Keratinocyte (primary cell): ENCODE measurements at regions not wholly inside any gene's neighbourhood (a gene's known extent, or its start where the extent isn't known, plus 50 kb on each side); places are given as distances from the start of the nearest gene placed in this dataset.
A peak's percentile ranks its signal among the peaks of the same experiment; 100 is the strongest.

ENCODE experiments used
- DNase-seq: peaks from one replicate; pipeline ENCODE4 v3.0.0-alpha.2; 2011; ENCODE audit warnings: low read depth, missing footprints, low spot score
- FAIRE-seq: peaks from 2 replicates; lab custom pipeline; 2011; peaks lifted over from hg19 to GRCh38; lab: Jason Lieb, UNC
- H2AFZ ChIP-seq: 2 replicates; pipeline ENCODE4 v1.6.0; 2012; ENCODE audit warnings: low read length, control low read depth, inconsistent platforms; ENCODE audit not compliant: control insufficient read depth
- H3K27ac ChIP-seq: 2 replicates; pipeline ENCODE4 v1.5.1; 2011; ENCODE audit warnings: low read length; ENCODE audit not compliant: control insufficient read depth, insufficient read depth
- H3K27me3 ChIP-seq: 3 replicates; pipeline ENCODE4 v1.6.0; 2011; ENCODE audit warnings: low read length; ENCODE audit not compliant: control insufficient read depth, insufficient read depth; ENCODE audit errors: extremely low read depth
- H3K36me3 ChIP-seq, 2 experiments: 2 replicates in 1 of 2; 3 replicates in 1 of 2; pipeline ENCODE4 v1.5.1; 2011; ENCODE audit warnings: low read length in 2 of 2, mild to moderate bottlenecking in 1 of 2; ENCODE audit not compliant: control insufficient read depth in 2 of 2, insufficient read depth in 2 of 2; ENCODE audit errors: extremely low read depth in 1 of 2
- H3K4me1 ChIP-seq: 3 replicates; pipeline ENCODE4 v1.5.1; 2011; ENCODE audit warnings: low read length; ENCODE audit not compliant: control insufficient read depth, insufficient read depth; ENCODE audit errors: extremely low read depth
- H3K4me2 ChIP-seq: 3 replicates; pipeline ENCODE4 v1.6.0; 2011; ENCODE audit warnings: low read depth, low read length; ENCODE audit not compliant: control insufficient read depth, insufficient read depth; ENCODE audit errors: extremely low read depth
- H3K4me3 ChIP-seq, 3 experiments: fragments of 200-600 bp in 1 of 3; sonication (generic) in 1 of 3; 2 replicates in 2 of 3; 3 replicates in 1 of 3; pipeline ENCODE4 v1.5.1; 2011 to 2016; ENCODE audit warnings: low read length in 3 of 3, mild to moderate bottlenecking in 3 of 3, control low read depth in 2 of 3, inconsistent platforms in 1 of 3, low read depth in 1 of 3, mixed read lengths in 1 of 3, mixed run types in 1 of 3, moderate library complexity in 1 of 3; ENCODE audit not compliant: control insufficient read depth in 2 of 3, insufficient read depth in 2 of 3; ENCODE audit errors: extremely low read depth in 1 of 3
- H3K79me2 ChIP-seq: 2 replicates; pipeline ENCODE4 v1.6.0; 2012; ENCODE audit warnings: low read length; ENCODE audit not compliant: control insufficient read depth, insufficient read depth
- H3K9ac ChIP-seq: 3 replicates; pipeline ENCODE4 v1.6.0; 2011; ENCODE audit warnings: low read length; ENCODE audit not compliant: control insufficient read depth, insufficient read depth; ENCODE audit errors: extremely low read depth
- H3K9me1 ChIP-seq: 3 replicates; pipeline ENCODE4 v1.6.0; 2011; ENCODE audit warnings: low read length; ENCODE audit not compliant: control insufficient read depth, insufficient read depth; ENCODE audit errors: extremely low read depth
- H3K9me3 ChIP-seq: 2 replicates; pipeline ENCODE4 v1.5.1; 2012; ENCODE audit warnings: low read depth, low read length; ENCODE audit not compliant: control insufficient read depth
- H4K20me1 ChIP-seq: 3 replicates; pipeline ENCODE4 v1.6.0; 2011; ENCODE audit warnings: low read length; ENCODE audit not compliant: control insufficient read depth, insufficient read depth; ENCODE audit errors: extremely low read depth
- CTCF ChIP-seq, 3 experiments: IDR thresholded peaks in 1 of 3; conservative IDR thresholded peaks in 1 of 3; optimal IDR thresholded peaks in 1 of 3; 2 replicates in 2 of 3; 3 replicates in 1 of 3; pipeline versions ENCODE3 to v1.5.1; 2011; ENCODE audit warnings: low read length in 3 of 3, mild to moderate bottlenecking in 3 of 3, moderate library complexity in 2 of 3, control low read depth in 1 of 3, inconsistent platforms in 1 of 3; ENCODE audit not compliant: insufficient read depth in 2 of 3; ENCODE audit errors: extremely low read depth in 1 of 3
- EZH2 ChIP-seq: IDR thresholded peaks from one replicate; pipeline ENCODE4 v1.6.1; 2012; ENCODE audit warnings: inconsistent platforms, mild to moderate bottlenecking, low read length, moderate library complexity
- dilution Hi-C: fragments of 300-500 bp; cut with MboI; formaldehyde crosslinking; loops from one replicate; pipeline ENCODE4 v1.7.0; 2020; ENCODE audit warnings: low sequenced_read_pairs; ENCODE audit not compliant: extremely low pct_ligation_motif_present

- Histone ChIP-seq H3K4me3 (no peak overlapping the region), H3K79me2 (no peaks in the 10 kb centered on the region), H3K4me2 (no peak overlapping the region), H3K9ac (no peak overlapping the region), H4K20me1 (no peaks in the 10 kb centered on the region), H2AFZ (no peak overlapping the region), H3K27ac (no peak overlapping the region), H3K9me3 (no peaks in the 10 kb centered on the region), H3K36me3 (no peaks in the 10 kb centered on the region), H3K9me1 (no peaks in the 10 kb centered on the region), H3K27me3 (no peaks in the 10 kb centered on the region), H3K4me1 (no peaks in the 10 kb centered on the region)
- DNase-seq: no peak
- no peak for TF ChIP-seq CTCF (optimal IDR thresholded peaks at IDR 0.05 in 1 of 3, IDR thresholded peaks at IDR 0.05 in 1 of 3, conservative IDR thresholded peaks at IDR 0.05 in 1 of 3; ENCODE audit: extremely low read depth in 1 of 3, insufficient read depth in 2 of 3, low read length in 3 of 3)
- no peak for TF ChIP-seq EZH2
- no peak for FAIRE-seq
- dilution Hi-C loops: no loop called here
These were observed 612.4 kb downstream of the NYAP2 start for GRCh38 chr2:226011716-226012450.

- no peak for DNase-seq
- H3K4me1 ChIP-seq: no peaks in the 10 kb centered on the region
- H3K79me2 ChIP-seq: no peaks in the 10 kb centered on the region
- dilution Hi-C loops: no loop called here
- no peaks in the 10 kb centered on the region for H4K20me1 ChIP-seq
- H3K9me3 ChIP-seq: no peaks in the 10 kb centered on the region
- H3K36me3 ChIP-seq: no peaks in the 10 kb centered on the region
- TF ChIP-seq EZH2 (no peak), CTCF (optimal IDR thresholded peaks at IDR 0.05 in 1 of 3, IDR thresholded peaks at IDR 0.05 in 1 of 3, conservative IDR thresholded peaks at IDR 0.05 in 1 of 3; ENCODE audit: extremely low read depth in 1 of 3, insufficient read depth in 2 of 3, low read length in 3 of 3) (no peak)
- no peak overlapping the region for H3K4me2 ChIP-seq
- no peak overlapping the region for H3K4me3 ChIP-seq
- no peaks in the 10 kb centered on the region for H3K9me1 ChIP-seq
- FAIRE-seq: peak; percentile 75
- H3K27ac ChIP-seq: no peak overlapping the region
- no peak overlapping the region for H3K9ac ChIP-seq
- H2AFZ ChIP-seq: peak overlapping the region; percentile 9
- no peaks in the 10 kb centered on the region for H3K27me3 ChIP-seq
These were observed 602.9 kb downstream of the NYAP2 start for GRCh38 chr2:226002438-226002837.
